ENCODE measurements at regions not wholly inside any gene's neighbourhood (a gene's known extent, or its start where the extent isn't known, plus 50 kb on each side); places are given as distances from the start of the nearest gene placed in this dataset.

DNA sequence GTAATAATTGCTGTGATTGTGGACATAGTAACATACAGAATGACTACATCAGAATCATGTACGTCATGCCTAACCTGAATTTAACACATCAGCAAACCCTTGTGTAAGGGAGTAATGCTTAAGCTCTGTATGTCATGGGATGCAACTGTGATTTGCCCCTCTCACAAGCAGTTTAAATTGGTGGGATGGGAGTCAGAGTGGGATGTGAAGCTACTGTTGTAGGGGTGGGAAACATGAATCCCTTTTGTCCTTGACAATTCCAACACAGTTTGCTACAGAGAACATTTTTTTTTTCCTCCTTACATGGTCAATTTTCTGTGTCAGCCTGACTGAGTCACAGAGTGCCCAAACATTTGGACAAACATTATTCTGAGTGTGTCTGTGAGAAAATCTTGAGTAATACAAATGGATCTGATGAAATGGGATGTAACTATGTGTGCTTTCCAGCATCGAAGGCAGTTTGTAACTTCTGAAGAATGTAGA, 392.8 kb downstream of the GPM6A start (continued):
- no peak for TF ChIP-seq PRDM10 (tag by site-specific recombination; IDR thresholded peaks at IDR 0.05)

GRCh38 chr4:175421506-175421905, 390.6 kb downstream of the GPM6A start:
- H3K4me1 ChIP-seq (ENCODE audit: control insufficient read depth, insufficient read depth, low read length), result no peaks in the 10 kb centered on the region; the same call in 1 of the 2 replicates
- TF ChIP-seq, protein P1, sequence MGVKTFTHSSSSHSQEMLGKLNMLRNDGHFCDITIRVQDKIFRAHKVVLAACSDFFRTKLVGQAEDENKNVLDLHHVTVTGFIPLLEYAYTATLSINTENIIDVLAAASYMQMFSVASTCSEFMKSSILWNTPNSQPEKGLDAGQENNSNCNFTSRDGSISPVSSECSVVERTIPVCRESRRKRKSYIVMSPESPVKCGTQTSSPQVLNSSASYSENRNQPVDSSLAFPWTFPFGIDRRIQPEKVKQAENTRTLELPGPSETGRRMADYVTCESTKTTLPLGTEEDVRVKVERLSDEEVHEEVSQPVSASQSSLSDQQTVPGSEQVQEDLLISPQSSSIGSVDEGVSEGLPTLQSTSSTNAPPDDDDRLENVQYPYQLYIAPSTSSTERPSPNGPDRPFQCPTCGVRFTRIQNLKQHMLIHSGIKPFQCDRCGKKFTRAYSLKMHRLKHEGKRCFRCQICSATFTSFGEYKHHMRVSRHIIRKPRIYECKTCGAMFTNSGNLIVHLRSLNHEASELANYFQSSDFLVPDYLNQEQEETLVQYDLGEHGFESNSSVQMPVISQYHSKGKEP (tag by site-specific recombination; IDR thresholded peaks at IDR 0.05), result no peak
- no peak for TF ChIP-seq ZNF549 (tag by site-specific recombination; IDR thresholded peaks at IDR 0.05)
- TF ChIP-seq ZNF610 (tag by site-specific recombination; IDR thresholded peaks at IDR 0.05; ENCODE audit: borderline replicate concordance), result no peak
- no peak for TF ChIP-seq SALL2 (tag by site-specific recombination; IDR thresholded peaks at IDR 0.05; ENCODE audit: borderline replicate concordance)
- no peak for TF ChIP-seq ZNF341 (tag by site-specific recombination; IDR thresholded peaks at IDR 0.05; ENCODE audit: low read depth)
- TF ChIP-seq ZNF670 (tag by site-specific recombination; IDR thresholded peaks at IDR 0.05; ENCODE audit: low read depth), result no peak
- TF ChIP-seq ZNF239 (tag by site-specific recombination; IDR thresholded peaks at IDR 0.05), result no peak
- TF ChIP-seq ZNF24 (tag by site-specific recombination; IDR thresholded peaks at IDR 0.05), result no peak
- no peak for TF ChIP-seq ZNF391 (tag by site-specific recombination; IDR thresholded peaks at IDR 0.05; ENCODE audit: borderline replicate concordance, low read depth)
- no peak for TF ChIP-seq ZNF560 (tag by site-specific recombination; IDR thresholded peaks at IDR 0.05; ENCODE audit: borderline replicate concordance)
- no peak for TF ChIP-seq MZF1 (tag by site-specific recombination; IDR thresholded peaks at IDR 0.05; ENCODE audit: borderline replicate concordance)
- TF ChIP-seq FEZF1 (tag by site-specific recombination; IDR thresholded peaks at IDR 0.05), result no peak
- no peaks in the 10 kb centered on the region for H3K36me3 ChIP-seq (ENCODE audit: control insufficient read depth in 2 of 2, insufficient read depth in 1 of 2, low read length in 2 of 2)
- ChIA-PET POLR2A (no interaction called here), CTCF (no interaction called here)
- no peak overlapping the region for H3K27ac ChIP-seq (ENCODE audit: extremely low read depth, low read depth, low read length)
- H3K4me3 ChIP-seq (ENCODE audit: low read depth, low read length), result no peak overlapping the region
- H3K9me3 ChIP-seq (ENCODE audit: control insufficient read depth, insufficient read depth, low read depth, low read length), result no peaks in the 10 kb centered on the region

- CTCF ChIA-PET, result no interaction called here
- POLR2A ChIA-PET, result no interaction called here
- no peaks in the 10 kb centered on the region for H3K9me3 ChIP-seq (ENCODE audit: control insufficient read depth, insufficient read depth, low read depth, low read length)
- H3K4me3 ChIP-seq (ENCODE audit: low read depth, low read length), result no peak overlapping the region
- H3K27ac ChIP-seq (ENCODE audit: extremely low read depth, low read depth, low read length), result no peak overlapping the region
- H3K36me3 ChIP-seq (ENCODE audit: control insufficient read depth in 2 of 2, insufficient read depth in 1 of 2, low read length in 2 of 2), result no peaks in the 10 kb centered on the region
- no peaks in the 10 kb centered on the region; the same call in 1 of the 2 replicates for H3K4me1 ChIP-seq (ENCODE audit: control insufficient read depth, insufficient read depth, low read length)
- TF ChIP-seq TSHZ1 (tag by site-specific recombination; IDR thresholded peaks at IDR 0.05; ENCODE audit: borderline replicate concordance), result no peak
- no peak for TF ChIP-seq GFI1B (tag by site-specific recombination; IDR thresholded peaks at IDR 0.05)
- no peak for TF ChIP-seq ZNF274 (IDR thresholded peaks at IDR 0.05; ENCODE audit: low read length)
- no peak for TF ChIP-seq ZNF274 (tag by site-specific recombination; IDR thresholded peaks at IDR 0.05; ENCODE audit: borderline replicate concordance)
- no peak for TF ChIP-seq ZNF366 (tag by site-specific recombination; conservative IDR thresholded peaks at IDR 0.05)
These were observed 389.7 kb downstream of the GPM6A start for GRCh38 chr4:175422331-175422730.

Data from HEK293 (cell line).